Hepatocyte (in vitro differentiated cells): ENCODE measurements at regions not wholly inside any gene's neighbourhood (a gene's known extent, or its start where the extent isn't known, plus 50 kb on each side); places are given as distances from the start of the nearest gene placed in this dataset.

Experiments
- CTCF ChIP-seq: fragments of 200-600 bp; sonication (generic); IDR thresholded peaks from 2 replicates; pipeline ENCODE4 v1.5.1; 2016; ENCODE audit warnings: antibody characterized with exemption, mild to moderate bottlenecking; ENCODE audit not compliant: poor library complexity
- EZH2 ChIP-seq: fragments of 200-600 bp; sonication (generic); IDR thresholded peaks from 2 replicates; pipeline ENCODE4 v1.6.1; 2016; ENCODE audit warnings: antibody characterized with exemption, mild to moderate bottlenecking, borderline replicate concordance
- EZH2phosphoT487 ChIP-seq: fragments of 200-600 bp; sonication (generic); IDR thresholded peaks from one replicate; pipeline ENCODE4 v1.6.1; 2018; ENCODE audit warnings: antibody characterized with exemption, mild to moderate bottlenecking, low read depth, moderate library complexity; ENCODE audit not compliant: unreplicated experiment, severe bottlenecking

- no peak for TF ChIP-seq CTCF
- no peak for TF ChIP-seq EZH2phosphoT487
- no peak for TF ChIP-seq EZH2
Observed at GRCh38 chr20:52820641-52821292, 151.4 kb upstream of the TSHZ2 start.
